ENCODE measurements at regions not wholly inside any gene's neighbourhood (a gene's known extent, or its start where the extent isn't known, plus 50 kb on each side); places are given as distances from the start of the nearest gene placed in this dataset.

- intact Hi-C loops (cut with micrococcal nuclease; ENCODE audit: unreplicated experiment) = no loop called here
- CTCF ChIA-PET = no interaction called here
- TF ChIP-seq CTCF (conservative IDR thresholded peaks at IDR 0.05; ENCODE audit: low read depth, low read length) (no peak), EZH2 (IDR thresholded peaks at IDR 0.05; ENCODE audit: borderline replicate concordance, low read depth, low read length, poor library complexity, severe bottlenecking) (no peak)
- H3K27me3 ChIP-seq (replicated peaks; ENCODE audit: insufficient read depth, low read depth, low read length, poor library complexity) = no peaks in the 10 kb centered on the region
- POLR2A ChIA-PET (ENCODE audit: low non-redundant PET) = no interaction called here
- no peaks in the 10 kb centered on the region for H3K9me3 ChIP-seq (ENCODE audit: low read depth, low read length, poor library complexity, severe bottlenecking)
- H3K27ac ChIP-seq (ENCODE audit: low read depth, low read length, poor library complexity, severe bottlenecking) = no peak overlapping the region
- no peak for DNase-seq (ENCODE audit: low spot score)
- H3K4me3 ChIP-seq (ENCODE audit: low read depth, low read length, poor library complexity, severe bottlenecking) = no peak overlapping the region
- no peaks in the 10 kb centered on the region for H3K4me1 ChIP-seq (ENCODE audit: insufficient read depth, low read length, poor library complexity, severe bottlenecking)
- no TSS peak for BruUV-seq (replicated peaks)
- no peaks in the 10 kb centered on the region for H3K36me3 ChIP-seq (ENCODE audit: insufficient read depth, low read length, poor library complexity, severe bottlenecking)
Observed at GRCh38 chrX:127732709-127733108, 319.5 kb downstream of the ACTRT1 start.

- H3K4me1 ChIP-seq (ENCODE audit: insufficient read depth, low read length, poor library complexity, severe bottlenecking) = no peaks in the 10 kb centered on the region
- H3K4me3 ChIP-seq (ENCODE audit: low read depth, low read length, poor library complexity, severe bottlenecking) = no peak overlapping the region
- TF ChIP-seq CTCF (conservative IDR thresholded peaks at IDR 0.05; ENCODE audit: low read depth, low read length) = no peak
- no peak for TF ChIP-seq EZH2 (IDR thresholded peaks at IDR 0.05; ENCODE audit: borderline replicate concordance, low read depth, low read length, poor library complexity, severe bottlenecking)
- POLR2A ChIA-PET (ENCODE audit: low non-redundant PET) = no interaction called here
- DNase-seq (ENCODE audit: low spot score) = no peak
- no peaks in the 10 kb centered on the region for H3K27me3 ChIP-seq (replicated peaks; ENCODE audit: insufficient read depth, low read depth, low read length, poor library complexity)
- BruUV-seq (replicated peaks) = no TSS peak
- intact Hi-C loops (cut with micrococcal nuclease; ENCODE audit: unreplicated experiment) = no loop called here
- no peak overlapping the region for H3K27ac ChIP-seq (ENCODE audit: low read depth, low read length, poor library complexity, severe bottlenecking)
- H3K9me3 ChIP-seq (ENCODE audit: low read depth, low read length, poor library complexity, severe bottlenecking) = no peaks in the 10 kb centered on the region
- no peaks in the 10 kb centered on the region for H3K36me3 ChIP-seq (ENCODE audit: insufficient read depth, low read length, poor library complexity, severe bottlenecking)
- CTCF ChIA-PET = no interaction called here
Observed at GRCh38 chrX:127726227-127726626, 326.0 kb downstream of the ACTRT1 start.

- no peak for TF ChIP-seq EZH2 (IDR thresholded peaks at IDR 0.05; ENCODE audit: borderline replicate concordance, low read depth, low read length, poor library complexity, severe bottlenecking)
- TF ChIP-seq CTCF (conservative IDR thresholded peaks at IDR 0.05; ENCODE audit: low read depth, low read length) = no peak
- Histone ChIP-seq H3K9me3 (ENCODE audit: low read depth, low read length, poor library complexity, severe bottlenecking) (no peaks in the 10 kb centered on the region), H3K36me3 (ENCODE audit: insufficient read depth, low read length, poor library complexity, severe bottlenecking) (no peaks in the 10 kb centered on the region), H3K4me1 (ENCODE audit: insufficient read depth, low read length, poor library complexity, severe bottlenecking) (no peaks in the 10 kb centered on the region), H3K27me3 (replicated peaks; ENCODE audit: insufficient read depth, low read depth, low read length, poor library complexity) (no peaks in the 10 kb centered on the region), H3K4me3 (ENCODE audit: low read depth, low read length, poor library complexity, severe bottlenecking) (no peak overlapping the region), H3K27ac (ENCODE audit: low read depth, low read length, poor library complexity, severe bottlenecking) (no peak overlapping the region)
- CTCF ChIA-PET = no interaction called here
- POLR2A ChIA-PET (ENCODE audit: low non-redundant PET) = no interaction called here
- intact Hi-C loops (cut with micrococcal nuclease; ENCODE audit: unreplicated experiment) = no loop called here
- no peak for DNase-seq (ENCODE audit: low spot score)
- BruUV-seq (replicated peaks) = no TSS peak
Observed at GRCh38 chrX:127708155-127708554, 344.0 kb downstream of the ACTRT1 start.
